ENCODE measurements at regions not wholly inside any gene's neighbourhood (a gene's known extent, or its start where the extent isn't known, plus 50 kb on each side); places are given as distances from the start of the nearest gene placed in this dataset.

GRCh38 chr11:29676993-29677392, 339.8 kb downstream of the KCNA4 start:
- DNase-seq = no peak
- H4K20me1 ChIP-seq (ENCODE audit: insufficient read depth) = no peaks in the 10 kb centered on the region
- no peak overlapping the region for H3K9ac ChIP-seq
- ChIA-PET CTCF (interaction anchor here (0.7 kb wide), 1 partner anchor 42 kb away, joined by 3 read pairs; no protein-coding TSS in a partner anchor), POLR2A (no interaction called here)
- no peak overlapping the region for H3K4me2 ChIP-seq
- H3K27ac ChIP-seq (ENCODE audit: low read depth in 2 of 2, low read length in 1 of 2) = no peak overlapping the region
- no peaks in the 10 kb centered on the region for H3K4me1 ChIP-seq (ENCODE audit: control insufficient read depth in 1 of 2, insufficient read depth in 2 of 2, low read depth in 1 of 2, low read length in 1 of 2)
- TF ChIP-seq IRF3 (IDR thresholded peaks at IDR 0.05; ENCODE audit: low read depth, low read length) = no peak
- TF ChIP-seq SIN3A (IDR thresholded peaks at IDR 0.05; ENCODE audit: borderline replicate concordance, low read depth, low read length) = no peak
- no peak for TF ChIP-seq USF2 (IDR thresholded peaks at IDR 0.05; ENCODE audit: borderline replicate concordance, low read depth, low read length)
- no peak for TF ChIP-seq GABPA (IDR thresholded peaks at IDR 0.05; ENCODE audit: low read depth)
- no peak for TF ChIP-seq NFIC (IDR thresholded peaks at IDR 0.05; ENCODE audit: borderline replicate concordance)
- TF ChIP-seq RCOR1 (IDR thresholded peaks at IDR 0.05; ENCODE audit: low read length) = no peak
- TF ChIP-seq FOXJ3 (CRISPR knock-in tag; IDR thresholded peaks at IDR 0.05) = no peak
- no peak for TF ChIP-seq YY1 (IDR thresholded peaks at IDR 0.05; ENCODE audit: low read depth)
- TF ChIP-seq MEF2A (IDR thresholded peaks at IDR 0.05; ENCODE audit: borderline replicate concordance, low read depth) = no peak
- no peak for TF ChIP-seq RAD21 (IDR thresholded peaks at IDR 0.05; ENCODE audit: low read length)
- TF ChIP-seq FOXM1 (IDR thresholded peaks at IDR 0.05; ENCODE audit: low read depth) = no peak
- no peak for TF ChIP-seq REST (IDR thresholded peaks at IDR 0.05; ENCODE audit: low read depth, low read length)
- TF ChIP-seq ELF1 (IDR thresholded peaks at IDR 0.05) = no peak
- no peak for TF ChIP-seq JUND (IDR thresholded peaks at IDR 0.05)
- no peak for TF ChIP-seq TCF12 (IDR thresholded peaks at IDR 0.05)
- no peak for TF ChIP-seq TAF1 (IDR thresholded peaks at IDR 0.05; ENCODE audit: borderline replicate concordance, low read depth, low read length)
- no peaks in the 10 kb centered on the region for H3F3A ChIP-seq (replicated peaks; ENCODE audit: insufficient read depth)
- no peaks in the 10 kb centered on the region for H3K9me3 ChIP-seq
- H3K79me2 ChIP-seq (ENCODE audit: insufficient read depth) = no peaks in the 10 kb centered on the region
- H2AFZ ChIP-seq (ENCODE audit: low read depth) = no peak overlapping the region
- H3K9me2 ChIP-seq = no peaks in the 10 kb centered on the region
- H3K36me3 ChIP-seq (replicated peaks in 1 of 2; ENCODE audit: control insufficient read depth in 1 of 2, insufficient read depth in 2 of 2, low read length in 1 of 2) = no peaks in the 10 kb centered on the region
- no peaks in the 10 kb centered on the region for H3K27me3 ChIP-seq (ENCODE audit: insufficient read depth)
- no peak overlapping the region for H3K4me3 ChIP-seq (ENCODE audit: low read depth in 2 of 2, low read length in 1 of 2)
